Renal cortex interstitium (tissue), 11 donors: ENCODE measurements at regions not wholly inside any gene's neighbourhood (a gene's known extent, or its start where the extent isn't known, plus 50 kb on each side); places are given as distances from the start of the nearest gene placed in this dataset.

ENCODE experiments used
- DNase-seq, 11 donors: peaks; one replicate each; pipeline ENCODE4 v3.0.0-alpha.2; 2013; ENCODE audit warnings: low read depth in 9 of 11, low spot score in 4 of 11; ENCODE audit errors: extremely low read depth in 1 of 11

DNA sequence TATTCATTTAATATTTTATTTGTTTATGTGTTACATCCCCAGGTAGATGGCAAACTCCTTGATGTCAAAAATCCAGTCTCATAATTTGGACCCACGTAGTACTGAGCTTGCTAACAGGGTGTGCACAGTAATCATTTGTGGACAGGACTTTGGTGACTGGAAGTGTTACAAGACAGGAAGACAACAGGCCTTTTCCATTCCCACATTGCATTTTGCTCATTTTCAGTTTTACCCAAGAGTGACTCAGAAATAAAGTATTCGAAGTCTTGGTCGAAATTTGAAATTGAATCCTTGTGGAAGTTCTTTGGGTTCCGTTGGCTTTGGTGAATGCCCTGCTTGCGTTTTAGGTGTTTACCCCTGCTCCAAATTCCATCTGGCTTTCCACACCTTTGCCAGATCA is 63.0 kb upstream of the THBS2 start:
- no peak for DNase-seq

DNA sequence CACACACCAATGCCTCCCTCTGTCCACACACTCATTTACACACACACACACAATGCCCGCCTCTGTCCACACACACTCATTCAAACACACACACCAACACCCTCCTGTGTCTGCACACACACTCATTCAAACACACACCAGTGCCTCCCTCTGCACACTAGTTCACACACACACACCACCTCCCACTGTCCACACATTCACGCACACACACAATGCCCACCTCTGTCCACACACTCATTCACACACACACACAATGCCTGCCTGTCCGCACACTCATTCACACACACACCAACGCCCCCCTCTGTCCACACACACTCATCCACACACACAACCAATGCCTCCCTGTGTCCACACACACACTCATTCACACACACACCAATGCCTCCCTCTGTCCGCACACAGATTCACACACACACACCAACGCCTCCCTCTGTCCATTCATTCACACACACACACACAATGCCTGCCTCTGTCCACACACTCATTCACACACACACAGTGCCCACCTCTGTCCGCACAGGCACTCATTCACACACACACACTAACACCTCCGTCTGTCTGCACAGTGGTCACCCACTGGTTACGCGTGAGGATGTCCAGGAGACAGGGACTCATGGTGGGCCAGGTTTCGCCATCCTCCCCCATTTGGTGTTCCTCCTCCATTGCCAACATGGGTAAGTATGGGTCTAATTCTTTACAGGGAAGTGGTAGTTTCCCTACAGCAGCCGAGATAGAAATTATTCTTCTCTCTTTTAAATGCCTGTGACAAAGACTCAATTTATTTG is 62.4 kb upstream of the THBS2 start:
- no peak for DNase-seq

DNA sequence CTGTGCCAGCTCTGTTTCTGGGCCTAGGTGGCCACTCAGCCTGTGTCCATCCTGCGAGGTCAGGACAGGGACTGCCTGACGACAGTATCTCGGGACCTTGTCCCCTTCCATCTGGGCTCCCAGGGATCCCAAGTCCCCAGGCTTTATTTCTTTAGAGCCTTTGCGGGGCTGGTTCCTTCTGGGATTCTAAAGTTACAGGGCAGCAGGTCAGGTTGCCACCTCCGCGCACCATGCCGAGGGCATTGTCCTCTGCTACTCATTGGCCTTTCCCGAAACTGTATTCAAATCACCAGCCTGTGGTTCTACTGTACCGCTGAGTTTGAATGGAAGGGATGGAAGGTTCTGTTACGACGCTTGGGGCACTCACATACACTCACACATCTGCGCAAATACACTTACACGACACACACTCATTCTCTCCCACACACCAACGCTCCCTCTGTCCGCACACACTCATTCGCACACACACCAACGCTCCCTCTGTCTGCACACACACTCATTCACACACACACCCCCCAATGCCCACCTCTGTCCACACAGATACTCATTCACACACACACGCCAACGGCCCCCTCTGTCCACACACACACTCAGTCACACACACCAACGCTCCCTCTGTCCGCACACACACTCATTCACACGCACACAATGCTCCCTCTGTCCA is 59.8 kb upstream of the THBS2 start:
- no peak for DNase-seq

- DNase-seq: no peak
Measured at GRCh38 chr6:169312658-169313346, 59.2 kb upstream of the THBS2 start.

DNA sequence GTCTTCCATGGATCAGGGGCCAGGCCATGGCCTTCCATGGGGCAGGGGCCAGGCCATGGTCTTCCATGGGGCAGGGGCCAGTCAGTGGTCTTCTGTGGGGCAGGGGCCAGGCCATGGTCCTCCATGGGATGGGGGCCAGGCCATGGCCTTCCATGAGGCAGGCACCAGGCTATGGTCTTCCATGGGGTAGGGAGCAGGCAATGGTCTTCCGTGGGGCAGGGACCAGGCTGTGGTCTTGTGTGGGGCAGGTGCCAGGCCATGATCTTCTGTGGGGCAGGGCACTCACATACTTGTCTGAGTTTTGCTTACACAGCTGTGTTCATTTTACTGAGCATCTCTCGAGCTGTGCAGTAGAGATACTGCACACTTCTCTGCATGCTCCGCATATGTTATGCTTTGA is 57.3 kb upstream of the THBS2 start:
- DNase-seq: no peak
